NCI-H345 (cell line): ENCODE measurements at regions not wholly inside any gene's neighbourhood (a gene's known extent, or its start where the extent isn't known, plus 50 kb on each side); places are given as distances from the start of the nearest gene placed in this dataset.

Experiments used
- DNase-seq: peaks from one replicate; lab custom pipeline; 2025; lab: John Stamatoyannopoulos, UW

- no peak for DNase-seq
These were observed 168.8 kb upstream of the B3GALT2 start for GRCh38 chr1:193355178-193355577.

- DNase-seq, result no peak
These were observed 162.5 kb upstream of the B3GALT2 start for GRCh38 chr1:193348769-193349535.

GRCh38 chr1:193348091-193348768 is 161.8 kb upstream of the B3GALT2 start:
- no peak for DNase-seq

GRCh38 chr1:193346085-193346484 is 159.7 kb upstream of the B3GALT2 start:
- DNase-seq, result no peak

- DNase-seq, result no peak
These were observed 156.4 kb upstream of the B3GALT2 start for GRCh38 chr1:193342811-193343210.

DNA sequence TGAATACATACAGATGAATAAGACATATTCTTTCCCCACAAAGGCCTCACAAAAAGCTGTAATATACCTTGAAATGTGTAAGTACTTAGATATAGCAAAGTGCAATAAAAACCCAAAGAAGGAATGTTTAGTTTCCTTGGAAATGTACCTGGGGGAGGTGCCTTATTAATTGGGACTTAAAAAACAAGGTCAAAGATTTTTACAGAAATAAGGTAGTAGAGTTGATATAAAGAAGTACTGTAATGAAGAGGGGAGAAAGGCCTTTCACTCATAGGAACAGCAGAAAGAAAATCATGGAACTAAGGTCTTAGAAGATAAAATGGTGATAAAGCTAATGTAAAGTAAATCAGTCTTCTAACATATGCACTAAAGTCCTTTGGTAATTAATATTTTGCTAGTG is 153.9 kb upstream of the B3GALT2 start:
- no peak for DNase-seq

DNA sequence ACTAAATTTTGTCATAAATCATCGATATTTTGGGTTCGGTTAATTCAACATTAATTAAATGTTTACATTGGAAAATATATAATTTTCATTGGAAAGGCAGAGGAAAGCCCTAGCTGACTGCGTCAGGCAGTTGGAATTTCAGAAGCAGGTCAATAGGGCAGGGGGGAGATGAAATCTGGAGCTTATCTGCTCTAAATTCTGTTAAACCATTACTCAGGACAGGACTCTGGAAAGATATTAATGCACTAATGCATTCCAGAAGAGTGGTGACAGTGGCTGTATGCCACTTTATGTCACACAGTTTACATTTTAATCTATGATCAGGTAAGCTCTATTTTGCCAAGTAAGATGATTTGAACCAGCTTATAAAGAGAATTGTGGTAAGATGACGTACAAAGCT is 153.0 kb upstream of the B3GALT2 start:
- DNase-seq, result no peak

DNA sequence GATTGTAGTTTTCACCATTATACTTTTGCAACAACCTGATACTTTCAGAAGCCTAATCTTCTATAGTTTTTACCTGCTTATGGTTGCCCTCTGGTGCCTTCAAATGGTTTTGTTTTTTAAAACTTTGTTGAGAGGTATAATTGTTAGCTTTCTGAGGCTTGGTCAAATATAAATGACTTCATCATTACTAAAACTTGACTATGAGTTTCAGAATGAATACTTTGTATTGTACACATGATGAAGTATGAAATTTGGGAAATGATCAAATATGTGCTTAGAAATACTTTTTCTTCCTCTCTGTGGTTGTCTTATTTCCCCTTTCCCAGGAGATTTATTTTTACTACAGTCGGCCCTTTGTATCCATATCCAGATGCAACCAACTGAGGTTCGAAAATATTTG is 151.8 kb upstream of the B3GALT2 start:
- DNase-seq, result no peak

DNA sequence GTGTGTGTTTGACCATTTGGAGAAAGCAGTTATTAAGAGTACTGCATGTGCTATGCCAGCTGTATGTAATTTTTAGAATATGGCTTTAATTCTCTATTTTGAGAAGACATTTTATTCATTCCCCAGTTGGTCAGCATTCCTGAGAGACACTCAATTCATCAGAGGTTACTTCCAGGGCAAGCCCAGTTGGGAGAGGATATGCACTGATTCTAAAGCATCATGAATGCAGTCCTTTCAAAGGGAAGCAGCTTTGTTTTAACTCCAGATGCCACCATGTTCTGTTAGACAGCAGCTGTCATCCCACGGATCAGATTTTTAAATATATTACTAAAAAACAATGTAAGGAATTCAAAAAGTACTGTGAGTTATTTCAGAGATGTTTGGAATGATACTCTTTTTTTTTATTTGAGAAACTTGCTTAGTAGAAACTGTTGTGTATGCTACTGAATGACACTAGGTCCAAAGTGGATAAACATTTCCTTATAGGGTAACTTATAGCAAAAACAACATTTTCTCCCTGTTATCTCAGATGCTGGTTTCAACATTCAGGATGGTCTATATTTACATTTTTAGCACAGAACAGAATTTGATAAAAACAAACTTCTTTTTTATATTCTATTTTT is 149.5 kb upstream of the B3GALT2 start:
- DNase-seq, result no peak

DNA sequence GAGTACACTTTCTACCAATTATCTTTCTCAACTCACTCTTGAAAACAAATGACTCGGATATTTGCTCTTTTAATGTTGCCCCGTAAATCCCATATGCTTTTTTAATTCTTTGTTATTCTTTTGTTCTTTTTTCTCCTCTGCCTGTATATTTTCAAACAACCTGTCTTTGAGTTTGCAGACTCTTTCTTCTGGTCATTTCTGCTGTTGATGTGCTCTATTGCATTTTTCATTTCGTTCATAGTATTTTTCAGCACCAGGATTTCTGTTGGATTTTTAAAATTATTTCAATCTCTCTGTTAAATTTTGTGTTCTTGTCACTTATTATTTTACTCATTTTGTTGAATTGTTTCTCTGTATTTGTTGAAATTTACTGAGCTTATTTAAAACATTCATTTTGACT is 146.8 kb upstream of the B3GALT2 start:
- DNase-seq, result no peak

- no peak for DNase-seq
These were observed 139.9 kb upstream of the B3GALT2 start for GRCh38 chr1:193326296-193326695.

- no peak for DNase-seq
These were observed 139.4 kb upstream of the B3GALT2 start for GRCh38 chr1:193325771-193326170.

GRCh38 chr1:193325042-193325441 is 138.6 kb upstream of the B3GALT2 start:
- DNase-seq, result no peak

DNA sequence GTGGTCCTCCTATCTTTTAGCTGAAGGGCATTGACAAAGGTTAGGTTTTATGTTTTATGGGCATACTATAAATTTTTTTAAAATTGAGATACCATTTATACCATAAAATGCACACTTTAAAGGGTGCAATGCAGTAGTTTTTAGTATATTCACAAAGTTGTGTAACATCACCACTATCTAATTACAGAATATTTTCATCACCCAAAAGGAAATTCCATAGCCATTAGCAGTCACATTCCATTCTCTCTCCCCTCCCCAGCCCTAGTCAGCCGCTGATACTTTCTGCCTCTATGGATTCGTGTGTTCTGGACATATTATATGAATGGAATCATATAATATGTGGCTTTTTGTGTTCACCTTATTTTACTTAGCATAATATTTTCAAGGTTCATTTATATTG is 135.8 kb upstream of the B3GALT2 start:
- no peak for DNase-seq

DNA sequence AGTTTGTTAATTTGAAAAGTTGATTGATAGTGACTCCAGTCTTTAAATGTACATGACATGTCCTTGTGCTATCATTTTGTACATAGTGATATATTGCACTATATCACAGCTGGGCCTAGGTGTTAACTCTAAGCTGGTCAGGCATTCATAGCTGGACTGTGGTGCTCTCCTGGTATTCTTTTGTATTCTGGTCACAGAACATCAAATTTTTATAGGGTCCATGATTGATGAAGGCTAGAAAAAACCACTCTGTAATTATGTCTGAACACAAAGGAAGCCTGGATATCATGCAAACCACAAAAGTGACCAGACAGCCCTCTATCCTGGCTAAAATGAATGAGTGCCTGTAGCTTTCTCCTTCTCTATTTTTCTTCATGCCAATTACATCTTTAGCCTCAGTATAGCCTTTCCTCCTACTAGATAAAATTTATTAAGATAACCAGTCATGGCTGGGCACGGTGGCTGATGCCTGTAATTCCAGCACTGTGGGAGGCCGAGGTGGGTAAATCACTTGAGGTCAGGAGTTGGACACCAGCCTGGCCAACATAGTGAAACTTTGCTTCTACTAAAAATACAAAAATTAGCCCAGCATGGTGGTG is 134.9 kb upstream of the B3GALT2 start:
- no peak for DNase-seq

GRCh38 chr1:193320270-193320669 is 133.9 kb upstream of the B3GALT2 start:
- DNase-seq, result no peak

DNA sequence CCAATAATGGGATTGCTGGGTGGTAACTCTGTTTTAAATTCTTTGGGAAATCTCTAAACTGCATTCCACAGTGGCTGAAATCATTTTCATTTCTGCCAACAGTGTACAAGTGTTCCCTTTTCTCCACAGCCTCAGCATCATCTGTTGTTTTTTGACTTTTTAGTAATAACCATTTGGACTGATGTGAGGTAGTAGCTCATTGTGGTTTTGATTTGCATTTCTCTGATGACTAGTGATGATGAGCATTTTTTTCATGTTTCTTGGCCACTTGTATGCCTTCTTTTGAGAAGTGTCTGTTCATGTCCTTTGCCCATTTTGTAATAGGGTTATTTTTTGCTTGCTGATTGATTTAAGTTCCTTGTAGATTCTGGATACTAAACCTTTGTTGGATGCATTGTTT is 131.9 kb upstream of the B3GALT2 start:
- no peak for DNase-seq

DNA sequence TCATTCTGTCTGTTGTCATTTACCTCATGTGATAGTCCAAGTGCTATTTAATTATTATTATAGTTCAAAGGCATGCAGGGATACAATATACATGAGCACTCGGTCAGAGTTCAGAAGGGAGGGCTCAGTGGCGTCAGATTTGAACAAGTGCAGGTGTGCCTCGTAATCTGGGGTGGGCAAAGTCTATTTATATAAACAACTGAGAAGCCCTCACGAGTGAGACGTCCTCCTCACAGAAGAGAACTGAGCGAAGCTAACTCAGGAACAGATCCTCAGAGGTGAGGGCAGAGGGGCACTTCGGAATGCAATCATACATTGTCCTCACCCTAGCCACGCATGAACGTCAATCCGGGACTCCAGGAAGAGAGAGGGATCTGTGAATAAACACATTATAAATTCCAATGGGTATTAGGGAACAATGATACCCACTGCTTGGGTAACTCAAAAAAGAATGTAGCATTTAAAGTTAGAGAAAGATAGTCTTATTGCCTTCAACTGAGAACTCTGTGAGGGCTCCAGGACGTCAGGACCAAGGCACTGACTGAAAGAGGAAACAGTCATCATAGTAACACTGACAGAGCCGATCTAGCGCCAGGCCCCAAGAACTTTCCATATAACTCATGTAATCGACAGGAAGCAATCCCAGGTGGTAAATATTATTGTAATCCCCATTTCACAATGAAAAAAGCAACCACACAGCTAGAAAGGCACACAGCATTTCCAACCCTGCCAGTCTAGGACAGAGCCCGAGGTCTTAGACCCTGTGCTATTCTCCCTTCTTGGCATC is 127.1 kb upstream of the B3GALT2 start:
- DNase-seq, result no peak

DNA sequence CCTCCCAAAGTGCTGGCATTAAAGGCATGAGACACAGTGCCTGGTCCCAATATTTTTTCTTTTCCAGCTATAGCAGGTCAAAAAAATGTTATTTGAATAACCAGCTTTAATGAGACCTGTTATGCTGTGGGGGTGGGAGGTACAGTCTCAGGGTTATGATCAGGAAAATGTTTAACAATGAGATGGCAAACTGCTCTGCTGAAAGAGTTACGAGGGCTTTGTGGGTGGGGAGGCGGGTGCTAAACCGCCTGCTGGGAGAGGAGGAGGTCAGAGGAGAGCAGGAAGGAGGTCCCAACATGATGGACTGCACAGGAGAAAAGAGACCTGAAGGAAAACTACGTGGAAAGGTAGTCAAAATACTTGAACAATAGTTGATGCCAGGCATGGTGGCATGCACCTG is 126.0 kb upstream of the B3GALT2 start:
- DNase-seq, result no peak

DNA sequence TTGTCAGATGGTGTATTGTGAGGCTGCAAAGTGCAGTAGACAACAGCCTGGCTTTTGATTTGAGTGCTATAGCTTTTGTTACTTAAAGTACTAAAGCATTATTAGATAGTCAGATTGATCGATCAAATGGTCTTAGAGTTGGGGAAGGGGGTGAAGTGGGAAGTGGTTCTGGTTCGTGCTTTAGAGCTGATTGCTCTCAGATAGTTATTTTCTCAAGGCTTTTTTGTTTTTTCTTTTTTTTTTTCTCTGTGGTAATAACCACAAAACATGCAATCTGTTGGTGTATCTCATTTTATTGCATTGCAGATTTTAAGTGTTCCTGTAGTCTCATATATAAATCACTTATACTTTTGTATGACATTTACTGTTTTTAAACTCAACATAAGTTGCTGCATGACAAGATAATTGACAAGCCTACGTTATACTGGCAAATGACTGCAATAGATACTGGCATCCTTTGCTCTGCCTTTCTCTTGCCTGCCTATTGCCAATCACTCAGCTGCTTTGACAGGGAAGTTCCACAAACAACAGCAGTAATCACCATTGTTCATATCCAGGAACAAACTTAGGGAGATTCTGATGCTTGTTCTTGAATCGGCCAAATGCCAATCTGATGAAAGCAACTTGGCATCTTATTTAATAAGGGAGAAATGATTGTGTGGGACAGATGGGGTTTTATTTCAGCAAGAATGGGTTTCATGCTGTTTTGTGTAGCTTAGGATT is 125.0 kb upstream of the B3GALT2 start:
- DNase-seq, result peak; percentile 10

DNA sequence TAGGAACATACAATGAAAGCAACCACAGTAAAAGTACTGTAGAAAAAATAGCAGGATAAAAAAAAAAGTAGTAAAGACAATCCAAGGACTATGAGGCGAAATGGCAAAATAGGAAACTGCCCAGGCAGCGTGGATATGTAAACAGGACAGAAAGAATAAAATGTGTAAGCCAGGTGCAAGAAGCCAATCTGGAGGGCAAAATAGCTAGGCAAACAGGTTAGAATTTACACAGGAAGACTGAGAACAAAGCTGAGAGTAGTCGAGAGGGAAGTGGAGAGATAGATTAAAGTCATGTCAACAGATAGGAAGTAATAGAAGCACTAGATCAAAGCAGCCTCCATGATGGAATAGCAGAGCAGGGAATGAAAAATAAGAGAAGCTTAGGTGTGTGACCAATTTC is 124.2 kb upstream of the B3GALT2 start:
- peak; percentile 95 for DNase-seq
